ENCODE measurements at regions not wholly inside any gene's neighbourhood (a gene's known extent, or its start where the extent isn't known, plus 50 kb on each side); places are given as distances from the start of the nearest gene placed in this dataset.

DNA sequence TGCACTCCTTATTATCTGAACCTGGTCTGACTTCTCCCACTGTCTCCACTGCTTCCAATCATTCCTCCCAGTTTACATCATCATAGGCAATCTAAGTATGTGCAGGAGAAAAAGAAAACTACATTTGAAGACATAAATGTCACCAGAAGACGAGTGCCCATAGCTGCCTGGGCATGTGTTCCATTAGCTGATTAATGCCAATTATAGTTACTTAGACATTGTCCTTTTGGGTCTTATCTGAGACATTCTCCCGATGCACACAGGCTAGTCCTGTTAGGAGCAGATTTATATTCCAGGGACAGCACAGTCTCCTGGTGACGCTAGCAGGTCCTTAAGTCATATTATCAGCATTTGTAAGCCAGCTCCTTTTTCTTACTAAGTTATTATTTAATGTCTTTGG lies 52.6 kb upstream of the PTGFRN start:
- H3K4me1 Mint-ChIP-seq, result peaks cover 23% of the 10 kb centered on the region
- no peak for DNase-seq
- no peak overlapping the region for H3K27ac Mint-ChIP-seq
- no peaks in the 10 kb centered on the region for H3K36me3 Mint-ChIP-seq (ENCODE audit: low read depth)
- no peaks in the 10 kb centered on the region for H3K9me3 Mint-ChIP-seq (ENCODE audit: low read depth)
- no peak for ATAC-seq
- no peak overlapping the region for H3K4me3 Mint-ChIP-seq
- POLR2A ChIA-PET, result no interaction called here
- CTCF ChIA-PET, result interaction anchor here (0.6 kb wide), 1 partner anchor 508 kb away, joined by 3 read pairs; no protein-coding TSS in a partner anchor
- intact Hi-C loops (cut with DNase I, micrococcal nuclease), result loop anchor here in 1 of 2 experiments (10.0 kb wide), 1 partner anchor 198 kb away; no protein-coding TSS in a partner anchor
- no peaks in the 10 kb centered on the region for H3K27me3 Mint-ChIP-seq

All from activated CD4-positive, alpha-beta T cell treated with anti-CD3 and anti-CD28 coated beads for 36 hours (primary cell).